GM12878 (cell line): ENCODE measurements at regions not wholly inside any gene's neighbourhood (a gene's known extent, or its start where the extent isn't known, plus 50 kb on each side); places are given as distances from the start of the nearest gene placed in this dataset.
A peak's percentile ranks its signal among the peaks of the same experiment; 100 is the strongest.

ENCODE experiments used
- ATAC-seq: fragments of 200-7000 bp; cut with Tn5 transposase; 3 replicates; pipeline ENCODE4 v1.9.1; 2020; ENCODE audit warnings: mild to moderate bottlenecking, moderate library complexity
- BruUV-seq: library from RNA; stranded (reverse); fragments of 400-500 nt; replicated peaks from 2 replicates; lab custom pipeline; 2021; lab: Mats Ljungman, UMichigan
- CTCF ChIA-PET: fragments of 300-600 bp; sonication (Branson Sonifier 250); formaldehyde crosslinking; extraction: SDS; loops from one replicate; lab custom pipeline; 2021; ENCODE audit warnings: inconsistent platforms; lab: Yijun Ruan, JAX
- POLR2A ChIA-PET: fragments of 350-600 bp; formaldehyde crosslinking; extraction: SDS; loops from one replicate; lab custom pipeline; 2021; ENCODE audit warnings: inconsistent platforms; lab: Charles Lee
- RAD21 ChIA-PET: fragments of 300-600 bp; sonication (Branson Sonifier 250); formaldehyde crosslinking; loops from one replicate; lab custom pipeline; 2023; ENCODE audit warnings: antibody characterized with exemption; ENCODE audit not compliant: unreplicated experiment; lab: Charles Lee
- SMC1A ChIA-PET: fragments of 300-600 bp; sonication (Branson Sonifier 250); formaldehyde crosslinking; loops from one replicate; lab custom pipeline; 2023; ENCODE audit not compliant: unreplicated experiment, uncharacterized antibody; lab: Charles Lee
- DNase-seq: peaks from one replicate; pipeline ENCODE4 v3.0.0-alpha.2; 2011; ENCODE audit warnings: low read depth, low spot score
- FAIRE-seq: peaks from 3 replicates; lab custom pipeline; 2011; peaks lifted over from hg19 to GRCh38; lab: Jason Lieb, UNC
- H2AFZ ChIP-seq: 2 replicates; pipeline ENCODE4 v1.6.0; 2011; ENCODE audit warnings: low read depth, low read length, control low read depth; ENCODE audit not compliant: control insufficient read depth
- H3K27ac ChIP-seq: 2 replicates; pipeline ENCODE4 v1.5.1; 2011; ENCODE audit warnings: control low read depth; ENCODE audit not compliant: control insufficient read depth, insufficient read depth
- H3K27me3 ChIP-seq, 2 experiments: replicated peaks in 1 of 2; 2 replicates each; pipeline versions ENCODE4 v1.6.0 to v1.6.1; 2011; ENCODE audit warnings: low read length in 1 of 2; ENCODE audit not compliant: control insufficient read depth in 2 of 2, insufficient read depth in 2 of 2
- H3K36me3 ChIP-seq, 2 experiments: 2 replicates each; pipeline ENCODE4 v1.5.1; 2011; ENCODE audit warnings: low read length in 1 of 2; ENCODE audit not compliant: control insufficient read depth in 2 of 2, insufficient read depth in 2 of 2
- H3K4me1 ChIP-seq: 2 replicates; pipeline ENCODE4 v1.6.1; 2011; ENCODE audit warnings: mild to moderate bottlenecking, low read length, moderate library complexity, mixed read lengths; ENCODE audit not compliant: control insufficient read depth, insufficient read depth
- H3K4me2 ChIP-seq: 2 replicates; pipeline ENCODE4 v1.6.0; 2011; ENCODE audit warnings: control low read depth; ENCODE audit not compliant: control insufficient read depth, insufficient read depth
- H3K4me3 ChIP-seq: fragments of 200-600 bp; sonication (generic); 2 replicates; pipeline ENCODE4 v1.5.1; 2016
- H3K79me2 ChIP-seq: 2 replicates; pipeline ENCODE4 v1.6.0; 2011; ENCODE audit warnings: low read length; ENCODE audit not compliant: control insufficient read depth, insufficient read depth
- H3K9ac ChIP-seq: 2 replicates; pipeline ENCODE4 v1.8.0; 2011; ENCODE audit warnings: low read length, control low read depth, mixed read lengths; ENCODE audit not compliant: control insufficient read depth, insufficient read depth
- H3K9me3 ChIP-seq: replicated peaks from 3 replicates; pipeline ENCODE4 v1.5.1; 2011; ENCODE audit warnings: mild to moderate bottlenecking, low read length; ENCODE audit not compliant: control insufficient read depth, insufficient read depth
- H4K20me1 ChIP-seq: 2 replicates; pipeline ENCODE4 v1.6.0; 2011; ENCODE audit not compliant: control insufficient read depth, insufficient read depth
- ATF7 ChIP-seq: fragments of 450-650 bp; IDR thresholded peaks from 2 replicates; pipeline ENCODE4 v1.6.1; 2016; ENCODE audit warnings: low read depth, mild to moderate bottlenecking
- CBX5 ChIP-seq: sonication (generic); IDR thresholded peaks from 2 replicates; pipeline ENCODE4 v1.6.1; 2016; ENCODE audit warnings: low read depth, moderate library complexity, mild to moderate bottlenecking, inconsistent platforms
- CEBPB ChIP-seq, 2 experiments: fragments of 150-350 bp in 1 of 2; IDR thresholded peaks; 2 replicates each; pipeline ENCODE4 v1.6.1; 2012 to 2014; ENCODE audit warnings: low read depth in 2 of 2, low read length in 2 of 2, borderline replicate concordance in 1 of 2, inconsistent platforms in 1 of 2
- CHD1 ChIP-seq: IDR thresholded peaks from 2 replicates; pipeline ENCODE4 v1.6.1; 2012; ENCODE audit warnings: low read depth, low read length, improper control_type of control experiment
- ETV6 ChIP-seq, 2 experiments: fragments of 450-650 bp in 1 of 2; IDR thresholded peaks in 1 of 2; conservative IDR thresholded peaks in 1 of 2; 2 replicates each; pipeline ENCODE4 v1.6.1; 2014; ENCODE audit warnings: antibody characterized with exemption in 1 of 2, borderline replicate concordance in 1 of 2, low read depth in 1 of 2, mild to moderate bottlenecking in 1 of 2, moderate library complexity in 1 of 2
- FOXK2 ChIP-seq: fragments of 450-650 bp; IDR thresholded peaks from 2 replicates; pipeline ENCODE4 v1.6.1; 2017; ENCODE audit warnings: mild to moderate bottlenecking, moderate library complexity
- HDAC6 ChIP-seq: fragments of 200-600 bp; sonication (generic); IDR thresholded peaks from one replicate; pipeline ENCODE4 v1.8.0; 2017; ENCODE audit warnings: antibody characterized with exemption; ENCODE audit not compliant: unreplicated experiment
- KAT2A ChIP-seq: conservative IDR thresholded peaks from 2 replicates; pipeline ENCODE4 v1.6.1; 2011; ENCODE audit warnings: low read depth, low read length; ENCODE audit not compliant: control insufficient read depth
- KDM1A ChIP-seq: fragments of 200-600 bp; sonication (generic); IDR thresholded peaks from 2 replicates; pipeline ENCODE4 v1.6.1; 2016; ENCODE audit warnings: borderline replicate concordance
- MTA3 ChIP-seq: IDR thresholded peaks from 2 replicates; pipeline ENCODE4 v1.6.1; 2012; ENCODE audit warnings: low read length, inconsistent platforms, borderline replicate concordance
- NFIC ChIP-seq: IDR thresholded peaks from 2 replicates; pipeline ENCODE4 v1.6.1; 2012; ENCODE audit warnings: low read depth, mild to moderate bottlenecking, inconsistent platforms, low read length, moderate library complexity
- NFXL1 ChIP-seq: fragments of 450-650 bp; IDR thresholded peaks from 2 replicates; pipeline ENCODE4 v1.6.1; 2017; ENCODE audit warnings: antibody characterized with exemption, mild to moderate bottlenecking, borderline replicate concordance
- RELA ChIP-seq: fragments of 450-650 bp; IDR thresholded peaks from 2 replicates; pipeline ENCODE4 v1.8.0; 2014; ENCODE audit warnings: borderline replicate concordance; ENCODE audit not compliant: partially characterized antibody
- SMARCA5 ChIP-seq: fragments of 450-650 bp; IDR thresholded peaks from 2 replicates; pipeline ENCODE4 v1.6.1; 2017; ENCODE audit warnings: mild to moderate bottlenecking
- TAF1 ChIP-seq: IDR thresholded peaks from 2 replicates; pipeline ENCODE4 v1.6.1; 2011; ENCODE audit warnings: mild to moderate bottlenecking, low read depth, low read length, borderline replicate concordance
- WRNIP1 ChIP-seq: IDR thresholded peaks from 2 replicates; pipeline ENCODE4 v1.6.1; 2011; ENCODE audit warnings: low read depth, low read length, improper control_type of control experiment, borderline replicate concordance
- WGBS: methylation state at CpG from one replicate; pipeline ENCODE4 v1.1.6; 2016; ENCODE audit warnings: low lambda C conversion rate; ENCODE audit not compliant: insufficient replicate concordance, insufficient coverage; ENCODE audit errors: missing lambda C conversion rate; 5-methylcytosine and 5-hydroxymethylcytosine counted together
- in situ Hi-C: fragments of 300-500 bp; cut with MboI; formaldehyde crosslinking; loops from 9 replicates; pipeline ENCODE4 v1.14.3; 2018; ENCODE audit warnings: mixed read lengths
- intact Hi-C: fragments of 100-400 bp; cut with micrococcal nuclease; formaldehyde crosslinking; loops from one replicate; pipeline ENCODE4 v1.14.2; 2022; ENCODE audit not compliant: unreplicated experiment
- TF ChIP-seq, protein P1 (sequence below): fragments of 450-650 bp; IDR thresholded peaks from 2 replicates; pipeline ENCODE4 v1.6.1; 2016; ENCODE audit warnings: mild to moderate bottlenecking, moderate library complexity, borderline replicate concordance
- TF ChIP-seq, protein P2 (sequence below): fragments of 450-650 bp; IDR thresholded peaks from 2 replicates; pipeline ENCODE4 v1.6.1; 2017; ENCODE audit warnings: antibody characterized with exemption, mild to moderate bottlenecking, moderate library complexity

DNA sequence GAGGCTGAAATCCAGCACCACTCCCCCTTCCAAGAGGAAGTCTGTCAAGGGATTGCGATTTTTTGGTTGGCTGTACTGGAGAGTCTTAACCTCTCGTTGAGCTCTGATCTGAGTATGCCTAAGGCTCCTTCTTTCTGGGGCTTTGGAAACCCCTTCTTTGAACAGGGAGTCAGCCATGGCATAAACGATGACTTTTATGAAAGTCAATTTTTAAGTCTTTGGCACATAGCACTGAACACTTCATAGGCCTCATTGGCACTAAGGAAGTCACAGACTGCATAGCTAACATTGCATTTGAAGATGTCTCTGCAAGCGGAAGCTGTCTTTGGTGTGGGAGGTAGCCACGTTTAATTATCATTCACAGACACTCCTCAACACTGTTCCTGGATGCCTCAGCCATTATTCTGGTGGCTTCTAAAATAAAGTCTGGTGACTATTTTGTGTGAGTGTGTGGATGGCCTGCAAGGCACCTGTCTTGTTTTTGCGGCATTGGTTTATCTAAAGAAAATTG is 148.2 kb upstream of the NCK2 start (continued):
- no peak for TF ChIP-seq CBX5
- no peak for TF ChIP-seq CHD1
- no peak for TF ChIP-seq RELA
- no peak for TF ChIP-seq SMARCA5
- no peak for TF ChIP-seq ATF7
- TF ChIP-seq, all 136 proteins: peak for 0

DNA sequence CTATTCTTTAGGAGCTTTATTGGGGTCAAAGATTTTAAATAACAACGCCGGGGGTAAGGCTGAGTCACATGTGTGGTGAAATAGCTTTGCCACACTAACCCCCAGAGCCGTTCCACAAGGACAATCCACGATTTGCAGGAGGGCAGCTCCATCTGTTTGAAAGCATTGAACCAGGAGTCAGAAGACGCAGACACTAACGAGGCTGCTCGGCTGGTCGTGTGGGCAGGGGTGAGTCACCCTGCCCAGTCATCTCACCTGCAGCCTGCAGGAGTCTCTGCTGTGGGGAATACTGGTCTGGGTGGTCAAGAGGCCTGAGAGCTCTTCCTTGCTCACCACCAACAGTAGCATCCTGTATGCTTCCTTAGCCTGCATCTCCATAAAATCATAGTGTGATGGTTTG is 149.2 kb upstream of the NCK2 start:
- H3K9ac ChIP-seq, result no peak overlapping the region
- no peaks in the 10 kb centered on the region for H4K20me1 ChIP-seq
- ChIA-PET RAD21 (no interaction called here), CTCF (no interaction called here), SMC1A (no interaction called here), POLR2A (no interaction called here)
- ATAC-seq, result peak; percentile 36; the same call in 2 of the 3 replicates
- 0 out of 4 replicates have a peak, but pooled peaks cover 0 to 1% of the 10 kb centered on the region in 2 experiments for H3K27me3 ChIP-seq
- intact Hi-C loops, result no loop called here
- FAIRE-seq, result no peak
- no TSS peak for BruUV-seq
- no peak overlapping the region for H2AFZ ChIP-seq
- H3K27ac ChIP-seq, result no peak overlapping the region
- no peak for DNase-seq
- in situ Hi-C loops, result no loop called here
- H3K9me3 ChIP-seq, result no peaks in the 10 kb centered on the region
- no peaks in the 10 kb centered on the region for H3K4me1 ChIP-seq
- H3K79me2 ChIP-seq, result no peaks in the 10 kb centered on the region
- H3K4me2 ChIP-seq, result no peak overlapping the region
- no peaks in the 10 kb centered on the region for H3K36me3 ChIP-seq
- no peak overlapping the region for H3K4me3 ChIP-seq
- 30% methylated on average over 8 of the region's 8 CpGs for WGBS
- TF ChIP-seq NFXL1 (no peak), CEBPB (IDR thresholded peaks at IDR 0.05; ENCODE audit: borderline replicate concordance in 1 of 2, low read depth in 2 of 2, low read length in 2 of 2) (no peak), MTA3 (no peak), KDM1A (no peak), TAF1 (no peak), ETV6 (conservative IDR thresholded peaks at IDR 0.05 in 1 of 2, IDR thresholded peaks at IDR 0.05 in 1 of 2; ENCODE audit: borderline replicate concordance in 1 of 2, low read depth in 1 of 2) (no peak), FOXK2 (no peak), KAT2A (no peak), HDAC6 (no peak), WRNIP1 (no peak), NFIC (no peak)
- TF ChIP-seq, protein P1, sequence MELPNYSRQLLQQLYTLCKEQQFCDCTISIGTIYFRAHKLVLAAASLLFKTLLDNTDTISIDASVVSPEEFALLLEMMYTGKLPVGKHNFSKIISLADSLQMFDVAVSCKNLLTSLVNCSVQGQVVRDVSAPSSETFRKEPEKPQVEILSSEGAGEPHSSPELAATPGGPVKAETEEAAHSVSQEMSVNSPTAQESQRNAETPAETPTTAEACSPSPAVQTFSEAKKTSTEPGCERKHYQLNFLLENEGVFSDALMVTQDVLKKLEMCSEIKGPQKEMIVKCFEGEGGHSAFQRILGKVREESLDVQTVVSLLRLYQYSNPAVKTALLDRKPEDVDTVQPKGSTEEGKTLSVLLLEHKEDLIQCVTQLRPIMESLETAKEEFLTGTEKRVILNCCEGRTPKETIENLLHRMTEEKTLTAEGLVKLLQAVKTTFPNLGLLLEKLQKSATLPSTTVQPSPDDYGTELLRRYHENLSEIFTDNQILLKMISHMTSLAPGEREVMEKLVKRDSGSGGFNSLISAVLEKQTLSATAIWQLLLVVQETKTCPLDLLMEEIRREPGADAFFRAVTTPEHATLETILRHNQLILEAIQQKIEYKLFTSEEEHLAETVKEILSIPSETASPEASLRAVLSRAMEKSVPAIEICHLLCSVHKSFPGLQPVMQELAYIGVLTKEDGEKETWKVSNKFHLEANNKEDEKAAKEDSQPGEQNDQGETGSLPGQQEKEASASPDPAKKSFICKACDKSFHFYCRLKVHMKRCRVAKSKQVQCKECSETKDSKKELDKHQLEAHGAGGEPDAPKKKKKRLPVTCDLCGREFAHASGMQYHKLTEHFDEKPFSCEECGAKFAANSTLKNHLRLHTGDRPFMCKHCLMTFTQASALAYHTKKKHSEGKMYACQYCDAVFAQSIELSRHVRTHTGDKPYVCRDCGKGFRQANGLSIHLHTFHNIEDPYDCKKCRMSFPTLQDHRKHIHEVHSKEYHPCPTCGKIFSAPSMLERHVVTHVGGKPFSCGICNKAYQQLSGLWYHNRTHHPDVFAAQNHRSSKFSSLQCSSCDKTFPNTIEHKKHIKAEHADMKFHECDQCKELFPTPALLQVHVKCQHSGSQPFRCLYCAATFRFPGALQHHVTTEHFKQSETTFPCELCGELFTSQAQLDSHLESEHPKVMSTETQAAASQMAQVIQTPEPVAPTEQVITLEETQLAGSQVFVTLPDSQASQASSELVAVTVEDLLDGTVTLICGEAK, result no peak
- TF ChIP-seq, protein P2, sequence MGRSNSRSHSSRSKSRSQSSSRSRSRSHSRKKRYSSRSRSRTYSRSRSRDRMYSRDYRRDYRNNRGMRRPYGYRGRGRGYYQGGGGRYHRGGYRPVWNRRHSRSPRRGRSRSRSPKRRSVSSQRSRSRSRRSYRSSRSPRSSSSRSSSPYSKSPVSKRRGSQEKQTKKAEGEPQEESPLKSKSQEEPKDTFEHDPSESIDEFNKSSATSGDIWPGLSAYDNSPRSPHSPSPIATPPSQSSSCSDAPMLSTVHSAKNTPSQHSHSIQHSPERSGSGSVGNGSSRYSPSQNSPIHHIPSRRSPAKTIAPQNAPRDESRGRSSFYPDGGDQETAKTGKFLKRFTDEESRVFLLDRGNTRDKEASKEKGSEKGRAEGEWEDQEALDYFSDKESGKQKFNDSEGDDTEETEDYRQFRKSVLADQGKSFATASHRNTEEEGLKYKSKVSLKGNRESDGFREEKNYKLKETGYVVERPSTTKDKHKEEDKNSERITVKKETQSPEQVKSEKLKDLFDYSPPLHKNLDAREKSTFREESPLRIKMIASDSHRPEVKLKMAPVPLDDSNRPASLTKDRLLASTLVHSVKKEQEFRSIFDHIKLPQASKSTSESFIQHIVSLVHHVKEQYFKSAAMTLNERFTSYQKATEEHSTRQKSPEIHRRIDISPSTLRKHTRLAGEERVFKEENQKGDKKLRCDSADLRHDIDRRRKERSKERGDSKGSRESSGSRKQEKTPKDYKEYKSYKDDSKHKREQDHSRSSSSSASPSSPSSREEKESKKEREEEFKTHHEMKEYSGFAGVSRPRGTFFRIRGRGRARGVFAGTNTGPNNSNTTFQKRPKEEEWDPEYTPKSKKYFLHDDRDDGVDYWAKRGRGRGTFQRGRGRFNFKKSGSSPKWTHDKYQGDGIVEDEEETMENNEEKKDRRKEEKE, result no peak
